ENCODE measurements at regions not wholly inside any gene's neighbourhood (a gene's known extent, or its start where the extent isn't known, plus 50 kb on each side); places are given as distances from the start of the nearest gene placed in this dataset.

DNA sequence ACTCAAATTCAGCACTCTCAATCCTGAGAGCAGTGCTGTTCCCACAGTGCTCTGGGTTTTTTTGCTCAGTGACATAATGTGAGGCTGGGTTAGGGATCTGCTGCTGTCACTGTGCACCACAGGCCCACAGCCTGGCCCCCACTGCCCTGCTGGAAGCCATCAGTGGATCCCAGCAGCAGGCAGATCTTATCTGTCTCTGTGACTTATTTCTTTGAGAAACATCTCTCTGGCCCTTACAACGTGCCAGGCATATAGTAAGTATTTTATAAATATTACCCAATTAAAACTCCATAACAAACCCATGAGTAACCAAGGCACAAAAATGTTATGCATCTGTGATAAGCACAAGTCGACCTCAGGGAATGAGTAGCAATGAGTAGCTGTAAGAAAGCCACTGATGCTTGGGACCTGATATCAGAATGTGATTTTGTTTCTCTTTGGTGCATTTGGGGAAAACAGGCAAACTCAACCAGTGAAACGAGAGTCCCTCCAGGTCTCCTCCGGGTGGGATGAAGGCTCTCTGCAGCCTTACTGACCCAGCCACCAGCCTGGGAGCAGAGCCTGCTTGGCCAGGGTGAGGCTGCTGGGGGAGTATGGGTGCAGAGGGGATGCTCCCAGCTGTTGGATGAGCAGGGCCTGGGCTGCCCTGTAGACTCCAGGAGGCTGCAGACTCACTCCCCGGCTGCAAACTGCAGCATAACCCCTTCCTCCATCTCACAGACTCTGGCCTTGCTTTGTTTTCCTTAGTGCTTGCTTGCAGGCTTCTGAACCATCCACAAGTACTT lies 172.7 kb upstream of the LNX1 start:
- TF ChIP-seq, protein P1, sequence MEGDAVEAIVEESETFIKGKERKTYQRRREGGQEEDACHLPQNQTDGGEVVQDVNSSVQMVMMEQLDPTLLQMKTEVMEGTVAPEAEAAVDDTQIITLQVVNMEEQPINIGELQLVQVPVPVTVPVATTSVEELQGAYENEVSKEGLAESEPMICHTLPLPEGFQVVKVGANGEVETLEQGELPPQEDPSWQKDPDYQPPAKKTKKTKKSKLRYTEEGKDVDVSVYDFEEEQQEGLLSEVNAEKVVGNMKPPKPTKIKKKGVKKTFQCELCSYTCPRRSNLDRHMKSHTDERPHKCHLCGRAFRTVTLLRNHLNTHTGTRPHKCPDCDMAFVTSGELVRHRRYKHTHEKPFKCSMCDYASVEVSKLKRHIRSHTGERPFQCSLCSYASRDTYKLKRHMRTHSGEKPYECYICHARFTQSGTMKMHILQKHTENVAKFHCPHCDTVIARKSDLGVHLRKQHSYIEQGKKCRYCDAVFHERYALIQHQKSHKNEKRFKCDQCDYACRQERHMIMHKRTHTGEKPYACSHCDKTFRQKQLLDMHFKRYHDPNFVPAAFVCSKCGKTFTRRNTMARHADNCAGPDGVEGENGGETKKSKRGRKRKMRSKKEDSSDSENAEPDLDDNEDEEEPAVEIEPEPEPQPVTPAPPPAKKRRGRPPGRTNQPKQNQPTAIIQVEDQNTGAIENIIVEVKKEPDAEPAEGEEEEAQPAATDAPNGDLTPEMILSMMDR (IDR thresholded peaks at IDR 0.05): no peak
- TF ChIP-seq POLR2A (IDR thresholded peaks at IDR 0.05) (no peak), EP300 (IDR thresholded peaks at IDR 0.05) (no peak)

Measured in tibial nerve (tissue), 4 donors.